Smooth muscle cell (in vitro differentiated cells): ENCODE measurements at regions not wholly inside any gene's neighbourhood (a gene's known extent, or its start where the extent isn't known, plus 50 kb on each side); places are given as distances from the start of the nearest gene placed in this dataset.

ENCODE experiments used
- DNase-seq: peaks from one replicate; lab custom pipeline; 2025; ENCODE audit not compliant: unreplicated experiment; lab: John Stamatoyannopoulos, UW
- H2AFZ ChIP-seq: fragments of 200-600 bp; sonication (generic); 2 replicates; pipeline ENCODE4 v1.6.0; 2016; ENCODE audit warnings: antibody characterized with exemption, low read depth, mild to moderate bottlenecking
- H3F3A ChIP-seq: fragments of 200-600 bp; sonication (generic); 2 replicates; pipeline ENCODE4 v1.6.0; 2017; ENCODE audit warnings: antibody characterized with exemption, low read depth
- H3K27ac ChIP-seq: fragments of 200-600 bp; sonication (generic); 2 replicates; pipeline ENCODE4 v1.5.1; 2016; ENCODE audit warnings: low read depth, mild to moderate bottlenecking
- H3K27me3 ChIP-seq: fragments of 200-600 bp; sonication (generic); 2 replicates; pipeline ENCODE4 v1.6.1; 2016; ENCODE audit warnings: low read depth, mild to moderate bottlenecking
- H3K36me3 ChIP-seq: fragments of 200-600 bp; sonication (generic); 2 replicates; pipeline ENCODE4 v1.5.1; 2016; ENCODE audit warnings: low read depth
- H3K4me1 ChIP-seq: fragments of 200-600 bp; sonication (generic); 2 replicates; pipeline ENCODE4 v1.5.1; 2016; ENCODE audit warnings: low read depth
- H3K4me2 ChIP-seq: fragments of 200-600 bp; sonication (generic); 2 replicates; pipeline ENCODE4 v1.6.0; 2016; ENCODE audit warnings: mild to moderate bottlenecking
- H3K4me3 ChIP-seq: fragments of 200-600 bp; sonication (generic); 2 replicates; pipeline ENCODE4 v1.5.1; 2016; ENCODE audit warnings: mild to moderate bottlenecking
- H3K79me2 ChIP-seq: fragments of 200-600 bp; sonication (generic); 2 replicates; pipeline ENCODE4 v1.6.0; 2016; ENCODE audit warnings: low read depth, mild to moderate bottlenecking
- H3K9ac ChIP-seq: fragments of 200-600 bp; sonication (generic); 2 replicates; pipeline ENCODE4 v1.6.0; 2016; ENCODE audit warnings: low read depth
- H3K9me3 ChIP-seq: fragments of 200-600 bp; sonication (generic); replicated peaks from 2 replicates; pipeline ENCODE4 v1.5.1; 2016; ENCODE audit warnings: low read depth
- H4K20me1 ChIP-seq: fragments of 200-600 bp; sonication (generic); 2 replicates; pipeline ENCODE4 v1.6.0; 2016; ENCODE audit warnings: low read depth
- CTCF ChIP-seq: fragments of 200-600 bp; sonication (generic); IDR thresholded peaks from 2 replicates; pipeline ENCODE4 v1.5.1; 2017; ENCODE audit warnings: borderline replicate concordance, mild to moderate bottlenecking, antibody characterized with exemption; ENCODE audit not compliant: insufficient read depth, poor library complexity, severe bottlenecking
- WGBS: methylation state at CpG from one replicate; pipeline ENCODE4 v1.1.7; 2016; ENCODE audit warnings: low lambda C conversion rate; 5-methylcytosine and 5-hydroxymethylcytosine counted together

GRCh38 chr5:102138243-102138653 lies 157.8 kb downstream of the SLCO4C1 start:
- Histone ChIP-seq H3K79me2 (no peaks in the 10 kb centered on the region), H3F3A (no peaks in the 10 kb centered on the region), H3K27ac (no peak overlapping the region), H3K4me2 (no peak overlapping the region), H3K27me3 (no peaks in the 10 kb centered on the region), H3K9me3 (no peaks in the 10 kb centered on the region), H3K36me3 (no peaks in the 10 kb centered on the region), H3K9ac (no peak overlapping the region), H3K4me3 (peak overlapping the region; percentile 29), H2AFZ (no peak overlapping the region), H3K4me1 (no peaks in the 10 kb centered on the region), H4K20me1 (no peaks in the 10 kb centered on the region)
- no peak for TF ChIP-seq CTCF
- no peak for DNase-seq
- 85% methylated on average over 4 of the region's 4 CpGs for WGBS

GRCh38 chr5:102130890-102131289 lies 165.2 kb downstream of the SLCO4C1 start:
- H3F3A ChIP-seq: no peaks in the 10 kb centered on the region
- H3K4me2 ChIP-seq: no peak overlapping the region
- no peak overlapping the region for H3K27ac ChIP-seq
- WGBS: 93% methylated on average over 3 of the region's 3 CpGs
- H3K4me1 ChIP-seq: no peaks in the 10 kb centered on the region
- no peaks in the 10 kb centered on the region for H3K27me3 ChIP-seq
- no peak overlapping the region for H3K4me3 ChIP-seq
- no peak for TF ChIP-seq CTCF
- no peaks in the 10 kb centered on the region for H3K36me3 ChIP-seq
- H4K20me1 ChIP-seq: no peaks in the 10 kb centered on the region
- DNase-seq: no peak
- H2AFZ ChIP-seq: no peak overlapping the region
- H3K9ac ChIP-seq: no peak overlapping the region
- no peaks in the 10 kb centered on the region for H3K9me3 ChIP-seq
- no peaks in the 10 kb centered on the region for H3K79me2 ChIP-seq

- H2AFZ ChIP-seq: no peak overlapping the region
- no peak overlapping the region for H3K27ac ChIP-seq
- H4K20me1 ChIP-seq: no peaks in the 10 kb centered on the region
- H3K36me3 ChIP-seq: no peaks in the 10 kb centered on the region
- H3K4me3 ChIP-seq: no peak overlapping the region
- H3K4me1 ChIP-seq: no peaks in the 10 kb centered on the region
- H3K27me3 ChIP-seq: no peaks in the 10 kb centered on the region
- no peaks in the 10 kb centered on the region for H3F3A ChIP-seq
- no peak for DNase-seq
- H3K9me3 ChIP-seq: no peaks in the 10 kb centered on the region
- no peak overlapping the region for H3K9ac ChIP-seq
- H3K79me2 ChIP-seq: no peaks in the 10 kb centered on the region
- H3K4me2 ChIP-seq: no peak overlapping the region
- WGBS: 93% methylated on average over 5 of the region's 5 CpGs
- TF ChIP-seq CTCF: no peak
These were observed 165.7 kb downstream of the SLCO4C1 start for GRCh38 chr5:102130386-102130785.

GRCh38 chr5:102119252-102119651 lies 176.8 kb downstream of the SLCO4C1 start:
- DNase-seq: no peak
- Histone ChIP-seq H3F3A (no peaks in the 10 kb centered on the region), H3K79me2 (no peaks in the 10 kb centered on the region), H3K4me1 (no peaks in the 10 kb centered on the region), H3K9ac (no peak overlapping the region), H2AFZ (no peak overlapping the region), H3K4me2 (no peak overlapping the region), H3K36me3 (no peaks in the 10 kb centered on the region), H3K27ac (no peak overlapping the region), H3K4me3 (no peak overlapping the region), H3K27me3 (no peaks in the 10 kb centered on the region), H3K9me3 (no peaks in the 10 kb centered on the region), H4K20me1 (no peaks in the 10 kb centered on the region)
- no peak for TF ChIP-seq CTCF
- WGBS: 86% methylated on average over 3 of the region's 3 CpGs
